Endothelial cell of umbilical vein (primary cell): ENCODE measurements at regions not wholly inside any gene's neighbourhood (a gene's known extent, or its start where the extent isn't known, plus 50 kb on each side); places are given as distances from the start of the nearest gene placed in this dataset.

Source experiments
- BruUV-seq: library from RNA; stranded (reverse); fragments of 400-500 nt; replicated peaks from 2 replicates; lab custom pipeline; 2021; lab: Mats Ljungman, UMichigan
- CTCF ChIA-PET: fragments of 300-600, 350-600 bp; sonication (Branson Sonifier 250); formaldehyde crosslinking; loops from one replicate; lab custom pipeline; 2021; ENCODE audit warnings: antibody characterized with exemption, inconsistent platforms; lab: Charles Lee
- POLR2A ChIA-PET: fragments of 300-600, 350-600 bp; sonication (Branson Sonifier 250); formaldehyde crosslinking; loops from one replicate; lab custom pipeline; 2021; ENCODE audit warnings: antibody characterized with exemption, inconsistent platforms; lab: Charles Lee
- DNase-seq: peaks from one replicate; pipeline ENCODE4 v3.0.0-alpha.2; 2011; ENCODE audit warnings: low read depth, low spot score
- FAIRE-seq: peaks from 2 replicates; lab custom pipeline; 2011; peaks lifted over from hg19 to GRCh38; lab: Jason Lieb, UNC
- H2AFZ ChIP-seq: 2 replicates; pipeline ENCODE4 v1.6.0; 2012; ENCODE audit warnings: low read depth, low read length, control low read depth, inconsistent platforms
- H3K27ac ChIP-seq: 2 replicates; pipeline ENCODE4 v1.5.1; 2011; ENCODE audit warnings: low read depth, mild to moderate bottlenecking, control low read depth, low read length, moderate library complexity; ENCODE audit not compliant: insufficient read depth
- H3K27me3 ChIP-seq, 2 experiments: 2 replicates each; pipeline versions ENCODE4 v1.6.0 to v1.6.1; 2011; ENCODE audit warnings: low read length in 2 of 2, mixed read lengths in 1 of 2; ENCODE audit not compliant: control insufficient read depth in 2 of 2, insufficient read depth in 2 of 2
- H3K36me3 ChIP-seq, 2 experiments: 2 replicates in 1 of 2; 3 replicates in 1 of 2; pipeline ENCODE4 v1.5.1; 2011; ENCODE audit warnings: low read length in 2 of 2, mild to moderate bottlenecking in 1 of 2, moderate library complexity in 1 of 2; ENCODE audit not compliant: control insufficient read depth in 2 of 2, insufficient read depth in 2 of 2; ENCODE audit errors: extremely low read depth in 1 of 2
- H3K4me1 ChIP-seq: 3 replicates; pipeline ENCODE4 v1.5.1; 2011; ENCODE audit warnings: mild to moderate bottlenecking, low read length; ENCODE audit not compliant: control insufficient read depth, insufficient read depth; ENCODE audit errors: extremely low read depth
- H3K4me2 ChIP-seq: 2 replicates; pipeline ENCODE4 v1.6.1; 2011; ENCODE audit warnings: low read length, control low read depth, mixed read lengths; ENCODE audit not compliant: insufficient read depth
- H3K4me3 ChIP-seq, 3 experiments: fragments of 200-600 bp in 1 of 3; sonication (generic), shearing (Covaris generic) in 1 of 3; replicated peaks in 1 of 3; 2 replicates each; pipeline ENCODE4 v1.5.1; 2011 to 2016; ENCODE audit warnings: control low read depth in 3 of 3, low read length in 3 of 3, mild to moderate bottlenecking in 2 of 3, inconsistent platforms in 1 of 3, low read depth in 1 of 3, moderate library complexity in 1 of 3; ENCODE audit not compliant: insufficient read depth in 1 of 3
- H3K79me2 ChIP-seq: 2 replicates; pipeline ENCODE4 v1.6.0; 2012; ENCODE audit warnings: low read length, inconsistent platforms; ENCODE audit not compliant: control insufficient read depth, insufficient read depth
- H3K9ac ChIP-seq: replicated peaks from 2 replicates; pipeline ENCODE3; 2011; ENCODE audit warnings: low read length, control low read depth; ENCODE audit not compliant: insufficient read depth; ENCODE audit errors: extremely low read depth
- H3K9me1 ChIP-seq: replicated peaks from 3 replicates; pipeline ENCODE4 v1.6.0; 2011; ENCODE audit warnings: mild to moderate bottlenecking, low read length; ENCODE audit not compliant: control insufficient read depth, insufficient read depth; ENCODE audit errors: extremely low read depth
- H3K9me3 ChIP-seq: replicated peaks from 2 replicates; pipeline ENCODE4 v1.5.1; 2012; ENCODE audit warnings: low read length, inconsistent platforms; ENCODE audit not compliant: control insufficient read depth, insufficient read depth
- H4K20me1 ChIP-seq: replicated peaks from 2 replicates; pipeline ENCODE3; 2011; ENCODE audit warnings: mild to moderate bottlenecking, low read length; ENCODE audit not compliant: control insufficient read depth, insufficient read depth; ENCODE audit errors: extremely low read depth
- CTCF ChIP-seq, 2 donors: IDR thresholded peaks; 1 replicate in 1 of 2; 2 replicates in 1 of 2; pipeline ENCODE4 v1.5.1; 2011; ENCODE audit warnings: low read length in 2 of 2, mild to moderate bottlenecking in 2 of 2, moderate library complexity in 2 of 2, control low read depth in 1 of 2, inconsistent platforms in 1 of 2, low read depth in 1 of 2; ENCODE audit not compliant: insufficient read depth in 1 of 2; ENCODE audit errors: extremely low read depth in 1 of 2
- EZH2 ChIP-seq: IDR thresholded peaks from 2 replicates; pipeline ENCODE4 v1.6.1; 2012; ENCODE audit warnings: borderline replicate concordance, low read depth, mild to moderate bottlenecking, moderate library complexity, low read length, inconsistent platforms; ENCODE audit not compliant: severe bottlenecking
- FOS ChIP-seq: IDR thresholded peaks from 2 replicates; pipeline ENCODE4 v1.6.1; 2011; ENCODE audit warnings: mild to moderate bottlenecking, low read length, moderate library complexity, borderline replicate concordance; ENCODE audit not compliant: insufficient read depth
- GATA2 ChIP-seq: IDR thresholded peaks from 2 replicates; pipeline ENCODE4 v1.7.0; 2011; ENCODE audit warnings: low read depth, mild to moderate bottlenecking, moderate library complexity, mixed read lengths, low read length; ENCODE audit not compliant: insufficient read length, insufficient read depth
- JUN ChIP-seq: IDR thresholded peaks from 2 replicates; pipeline ENCODE4 v1.6.1; 2011; ENCODE audit warnings: borderline replicate concordance, low read depth; ENCODE audit not compliant: insufficient read length, insufficient read depth
- MAX ChIP-seq: IDR thresholded peaks from 2 replicates; pipeline ENCODE4 v1.6.1; 2011; ENCODE audit not compliant: insufficient read depth, insufficient read length
- MYC ChIP-seq: IDR thresholded peaks from one replicate; pipeline ENCODE4 v1.6.1; 2011; ENCODE audit warnings: mild to moderate bottlenecking, low read depth, low read length
- POLR2A ChIP-seq: IDR thresholded peaks from 2 replicates; pipeline ENCODE4 v1.6.1; 2012; ENCODE audit warnings: low read depth, mild to moderate bottlenecking, control low read depth, low read length
- POLR2AphosphoS5 ChIP-seq: IDR thresholded peaks from 2 replicates; pipeline ENCODE4 v1.6.1; 2012; ENCODE audit warnings: low read depth, mild to moderate bottlenecking, control low read depth, low read length, moderate library complexity; ENCODE audit not compliant: insufficient read depth
- dilution Hi-C: fragments of 300-500 bp; cut with MboI; formaldehyde crosslinking; loops from one replicate; pipeline ENCODE4 v1.15.0; 2019; ENCODE audit warnings: low sequenced_read_pairs; ENCODE audit not compliant: extremely low pct_ligation_motif_present
- intact Hi-C: fragments of 100-400 bp; cut with micrococcal nuclease; formaldehyde crosslinking; loops from one replicate; pipeline ENCODE4 v1.10.0; 2022

GRCh38 chr13:73225990-73226389 is 167.2 kb downstream of the KLF5 start:
- no peak overlapping the region for H2AFZ ChIP-seq
- no peak for DNase-seq
- no peak overlapping the region for H3K4me2 ChIP-seq
- H3K79me2 ChIP-seq: no peaks in the 10 kb centered on the region
- H3K36me3 ChIP-seq: no peaks in the 10 kb centered on the region
- no TSS peak for BruUV-seq
- no peak overlapping the region for H3K9ac ChIP-seq
- dilution Hi-C loops: no loop called here
- H4K20me1 ChIP-seq: no peaks in the 10 kb centered on the region
- no peak overlapping the region for H3K27ac ChIP-seq
- no peaks in the 10 kb centered on the region for H3K4me1 ChIP-seq
- FAIRE-seq: no peak
- ChIA-PET POLR2A (no interaction called here), CTCF (no interaction called here)
- TF ChIP-seq POLR2AphosphoS5 (no peak), POLR2A (no peak), CTCF (IDR thresholded peaks at IDR 0.05; ENCODE audit: extremely low read depth in 1 of 2, insufficient read depth in 1 of 2, low read depth in 1 of 2, low read length in 2 of 2) (no peak), FOS (no peak), GATA2 (no peak), MAX (no peak), JUN (no peak), EZH2 (no peak), MYC (no peak)
- H3K27me3 ChIP-seq: no peaks in the 10 kb centered on the region
- no peaks in the 10 kb centered on the region for H3K9me3 ChIP-seq
- no peak overlapping the region for H3K4me3 ChIP-seq
- intact Hi-C loops: no loop called here
- no peaks in the 10 kb centered on the region for H3K9me1 ChIP-seq
